Lung (tissue), 11 donors: ENCODE measurements at regions not wholly inside any gene's neighbourhood (a gene's known extent, or its start where the extent isn't known, plus 50 kb on each side); places are given as distances from the start of the nearest gene placed in this dataset.
"Not testable (repeated sequence)": the region's sequence is repeated elsewhere in the genome, so short reads cannot be mapped to it uniquely, and the experiment has no call there.

Experiments used
- ATAC-seq: fragments of 200-7000 bp; cut with Tn5 transposase; one replicate; pipeline ENCODE4 v1.9.1; 2020; ENCODE audit warnings: moderate number of reproducible peaks; ENCODE audit not compliant: insufficient read depth, low FRiP score
- DNase-seq, 3 donors: peaks; one replicate each; pipeline ENCODE4 v3.0.0-alpha.2; 2013 to 2017
- H3K27ac ChIP-seq, 2 donors: one replicate each; pipeline ENCODE4 v1.5.1; 2013; ENCODE audit warnings: mild to moderate bottlenecking in 2 of 2, moderate library complexity in 2 of 2, control low read depth in 1 of 2, inconsistent platforms in 1 of 2, low read depth in 1 of 2, low read length in 1 of 2
- H3K27me3 ChIP-seq, 3 donors: one replicate each; pipeline ENCODE4 v1.5.1; 2013; ENCODE audit warnings: low read length in 2 of 3; ENCODE audit not compliant: control insufficient read depth in 3 of 3, insufficient read depth in 3 of 3
- H3K36me3 ChIP-seq, 4 donors: one replicate each; pipeline ENCODE4 v1.5.1; 2013; ENCODE audit warnings: low read length in 4 of 4, mild to moderate bottlenecking in 1 of 4, moderate library complexity in 1 of 4; ENCODE audit not compliant: control insufficient read depth in 4 of 4, insufficient read depth in 4 of 4
- H3K4me1 ChIP-seq, 5 donors: one replicate each; pipeline ENCODE4 v1.5.1; 2013; ENCODE audit warnings: low read length in 5 of 5, mild to moderate bottlenecking in 2 of 5, moderate library complexity in 1 of 5; ENCODE audit not compliant: control insufficient read depth in 5 of 5, insufficient read depth in 5 of 5
- H3K4me3 ChIP-seq: one replicate; pipeline ENCODE4 v1.5.1; 2013; ENCODE audit warnings: mild to moderate bottlenecking, control low read depth, moderate library complexity
- H3K9ac ChIP-seq, 2 donors: one replicate each; pipeline ENCODE4 v1.5.1; 2013; ENCODE audit warnings: low read length in 2 of 2, control low read depth in 1 of 2; ENCODE audit not compliant: insufficient read depth in 1 of 2
- H3K9me3 ChIP-seq, 4 donors: one replicate each; pipeline ENCODE4 v1.5.1; 2013; ENCODE audit warnings: low read length in 3 of 4, mild to moderate bottlenecking in 1 of 4, moderate library complexity in 1 of 4; ENCODE audit not compliant: control insufficient read depth in 4 of 4, insufficient read depth in 3 of 4
- CTCF ChIP-seq: IDR thresholded peaks from 2 replicates; pipeline ENCODE4 v1.5.1; 2012; ENCODE audit warnings: mild to moderate bottlenecking; ENCODE audit errors: control extremely low read depth, extremely low read depth
- WGBS, 2 donors: extraction: QIAGEN DNeasy Blood & Tissue Kit; methylation state at CpG; one replicate each; pipeline ENCODE4 v1.1.7; 2013; 5-methylcytosine and 5-hydroxymethylcytosine counted together
- donor health status: control.
- donor health status: control.
- donor health status: Bipolar disorder and iron deficiency.
- donor health status: healthy.
- donor health status: DM: yes; HTN: yes; CAD: no.

GRCh38 chr6:67916399-67916798 lies 718.7 kb upstream of the ADGRB3 start:
- Histone ChIP-seq H3K27ac (no peak overlapping the region), H3K4me3 (no peak overlapping the region), H3K9ac (no peak overlapping the region), H3K9me3 (no peaks in the 10 kb centered on the region), H3K4me1 (no peaks in the 10 kb centered on the region), H3K27me3 (no peaks in the 10 kb centered on the region), H3K36me3 (no peaks in the 10 kb centered on the region)
- DNase-seq (no peak), ATAC-seq (no peak)
- 79 to 83% methylated on average over 2 of the region's 2 CpGs for WGBS, 2 donors
- TF ChIP-seq CTCF: no peak

- H3K27me3 ChIP-seq: no peaks in the 10 kb centered on the region
- H3K27ac ChIP-seq: no peak overlapping the region
- WGBS, 2 donors: 0 to 48% methylated on average over 1 of the region's 1 CpG
- no peaks in the 10 kb centered on the region for H3K9me3 ChIP-seq
- no peaks in the 10 kb centered on the region for H3K4me1 ChIP-seq
- no peak overlapping the region for H3K9ac ChIP-seq
- TF ChIP-seq CTCF: no peak
- no peak for ATAC-seq
- H3K36me3 ChIP-seq: no peaks in the 10 kb centered on the region
- DNase-seq: no peak
- no peak overlapping the region for H3K4me3 ChIP-seq
Measured at GRCh38 chr6:67914419-67914818, 720.7 kb upstream of the ADGRB3 start.

GRCh38 chr6:67909354-67909753 lies 725.7 kb upstream of the ADGRB3 start:
- no peaks in the 10 kb centered on the region for H3K36me3 ChIP-seq
- no peaks in the 10 kb centered on the region for H3K9me3 ChIP-seq
- TF ChIP-seq CTCF: no peak
- WGBS, 2 donors: 79 to 91% methylated on average over 2 of the region's 2 CpGs
- no peak for ATAC-seq
- no peak overlapping the region for H3K27ac ChIP-seq
- no peak overlapping the region for H3K4me3 ChIP-seq
- H3K9ac ChIP-seq: no peak overlapping the region
- H3K27me3 ChIP-seq: no peaks in the 10 kb centered on the region
- H3K4me1 ChIP-seq: no peaks in the 10 kb centered on the region
- no peak for DNase-seq

GRCh38 chr6:67908379-67908778 lies 726.7 kb upstream of the ADGRB3 start:
- Histone ChIP-seq H3K9ac (no peak overlapping the region), H3K36me3 (no peaks in the 10 kb centered on the region), H3K9me3 (no peaks in the 10 kb centered on the region), H3K4me1 (no peaks in the 10 kb centered on the region), H3K27ac (no peak overlapping the region), H3K4me3 (no peak overlapping the region), H3K27me3 (no peaks in the 10 kb centered on the region)
- 64 to 73% methylated on average over 2 of the region's 2 CpGs for WGBS, 2 donors
- DNase-seq (no peak), ATAC-seq (no peak)
- no peak for TF ChIP-seq CTCF

- not testable (repeated sequence) for DNase-seq, H3K27ac ChIP-seq, H3K4me1 ChIP-seq, H3K9ac ChIP-seq, H3K27me3 ChIP-seq, H3K4me3 ChIP-seq, H3K36me3 ChIP-seq, ATAC-seq, H3K9me3 ChIP-seq
Measured at GRCh38 chr6:67904735-67905134, 730.3 kb upstream of the ADGRB3 start.
